ENCODE measurements at regions not wholly inside any gene's neighbourhood (a gene's known extent, or its start where the extent isn't known, plus 50 kb on each side); places are given as distances from the start of the nearest gene placed in this dataset.
"Not testable (repeated sequence)": the region's sequence is repeated elsewhere in the genome, so short reads cannot be mapped to it uniquely, and the experiment has no call there.

DNA sequence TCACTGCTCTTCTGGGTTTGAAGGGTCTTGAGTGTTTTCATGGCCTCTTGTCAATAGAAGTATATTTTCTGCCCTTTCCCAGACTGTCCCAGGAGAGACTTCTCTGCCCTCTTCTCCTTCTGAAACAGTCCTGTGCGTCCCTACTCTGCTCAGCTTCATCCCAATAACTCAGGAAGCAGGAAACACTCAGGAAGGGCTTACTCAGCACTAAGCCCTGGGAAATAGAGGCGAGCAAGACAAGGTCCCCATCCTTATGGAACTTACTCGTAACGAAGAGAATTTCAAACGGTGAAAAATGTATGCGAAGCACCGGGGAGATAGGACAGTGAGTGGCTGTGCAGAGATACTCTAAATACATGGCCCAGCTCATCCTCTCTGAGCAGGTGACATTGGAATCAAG lies 52.8 kb upstream of the TFRC start:
- H3K4me3 ChIP-seq (ENCODE audit: control insufficient read depth, low read depth, low read length), result no peak overlapping the region
- TF ChIP-seq, protein P1, sequence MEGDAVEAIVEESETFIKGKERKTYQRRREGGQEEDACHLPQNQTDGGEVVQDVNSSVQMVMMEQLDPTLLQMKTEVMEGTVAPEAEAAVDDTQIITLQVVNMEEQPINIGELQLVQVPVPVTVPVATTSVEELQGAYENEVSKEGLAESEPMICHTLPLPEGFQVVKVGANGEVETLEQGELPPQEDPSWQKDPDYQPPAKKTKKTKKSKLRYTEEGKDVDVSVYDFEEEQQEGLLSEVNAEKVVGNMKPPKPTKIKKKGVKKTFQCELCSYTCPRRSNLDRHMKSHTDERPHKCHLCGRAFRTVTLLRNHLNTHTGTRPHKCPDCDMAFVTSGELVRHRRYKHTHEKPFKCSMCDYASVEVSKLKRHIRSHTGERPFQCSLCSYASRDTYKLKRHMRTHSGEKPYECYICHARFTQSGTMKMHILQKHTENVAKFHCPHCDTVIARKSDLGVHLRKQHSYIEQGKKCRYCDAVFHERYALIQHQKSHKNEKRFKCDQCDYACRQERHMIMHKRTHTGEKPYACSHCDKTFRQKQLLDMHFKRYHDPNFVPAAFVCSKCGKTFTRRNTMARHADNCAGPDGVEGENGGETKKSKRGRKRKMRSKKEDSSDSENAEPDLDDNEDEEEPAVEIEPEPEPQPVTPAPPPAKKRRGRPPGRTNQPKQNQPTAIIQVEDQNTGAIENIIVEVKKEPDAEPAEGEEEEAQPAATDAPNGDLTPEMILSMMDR (IDR thresholded peaks at IDR 0.05; ENCODE audit: control insufficient read depth, insufficient read depth, low read depth, low read length, missing control alignments), result no peak
- DNase-seq (ENCODE audit: low read depth), result no peak

DNA sequence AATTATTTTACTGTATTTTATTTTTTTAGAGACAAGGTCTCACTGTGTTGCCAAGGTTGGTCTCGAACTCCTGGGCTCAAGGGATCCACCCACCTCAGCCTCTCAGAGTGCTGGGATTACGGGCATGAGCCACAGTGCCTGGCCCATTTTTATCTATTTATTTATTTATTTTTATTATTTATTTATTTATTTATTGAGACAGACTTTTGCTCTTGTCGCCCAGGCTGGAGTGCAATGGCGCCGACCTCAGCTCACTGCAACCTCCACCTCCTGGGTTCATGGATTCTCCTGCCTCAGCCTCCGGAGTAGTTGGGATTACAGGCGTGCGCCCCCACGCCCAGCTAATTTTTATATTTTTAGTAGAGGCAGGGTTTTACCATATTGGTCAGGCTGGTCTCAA lies 52.0 kb upstream of the TFRC start:
- DNase-seq (ENCODE audit: low read depth); H3K4me3 ChIP-seq (ENCODE audit: control insufficient read depth, low read depth, low read length): not testable (repeated sequence)

DNA sequence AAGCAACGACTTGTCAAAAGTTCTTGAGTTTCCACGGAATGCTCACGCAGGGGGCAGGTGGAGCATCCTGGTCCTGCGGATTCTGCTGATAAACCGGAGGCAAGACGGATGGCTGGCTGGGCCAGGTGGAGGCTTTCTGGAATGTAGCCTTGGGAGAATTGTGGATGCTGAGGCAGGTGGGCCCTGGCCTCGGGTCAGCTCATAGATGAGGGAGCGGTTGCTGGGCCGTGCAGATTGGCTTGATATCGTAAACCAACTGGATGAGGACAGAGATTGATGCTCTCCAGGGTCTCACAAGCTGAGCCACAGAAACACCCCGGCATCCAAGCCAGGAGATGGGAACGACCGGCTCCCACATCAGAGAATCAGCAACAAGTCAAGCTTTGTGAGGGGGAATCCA lies 50.0 kb upstream of the TFRC start:
- no peak for DNase-seq (ENCODE audit: low read depth)
- H3K4me3 ChIP-seq (ENCODE audit: control insufficient read depth, low read depth, low read length), result no peak overlapping the region
- TF ChIP-seq, protein P1 (IDR thresholded peaks at IDR 0.05; ENCODE audit: control insufficient read depth, insufficient read depth, low read depth, low read length, missing control alignments), result no peak

All from AG09309 (cell line).